ENCODE measurements at regions not wholly inside any gene's neighbourhood (a gene's known extent, or its start where the extent isn't known, plus 50 kb on each side); places are given as distances from the start of the nearest gene placed in this dataset.

GRCh38 chr10:28913436-28914237 lies 236.3 kb downstream of the BAMBI start:
- H3K4me1 ChIP-seq (ENCODE audit: insufficient read depth), result no peaks in the 10 kb centered on the region
- no peak overlapping the region for H3K4me3 ChIP-seq
- H2AFZ ChIP-seq, result no peak overlapping the region
- no peak for ATAC-seq
- no peaks in the 10 kb centered on the region for H4K20me1 ChIP-seq (replicated peaks; ENCODE audit: insufficient read depth)
- no peaks in the 10 kb centered on the region for H3K27me3 ChIP-seq (ENCODE audit: insufficient read depth)
- Mint-ChIP-seq H3K4me1 (no peaks in the 10 kb centered on the region), H3K4me3 (no peak overlapping the region), H3K9me3 (no peaks in the 10 kb centered on the region), H3K27ac (no peak overlapping the region), H3K36me3 (ENCODE audit: low read depth) (no peaks in the 10 kb centered on the region), H3K27me3 (ENCODE audit: insufficient read depth, low read depth, poor library complexity) (peaks cover 4% of the 10 kb centered on the region)
- no peak overlapping the region for H3K4me2 ChIP-seq
- TF ChIP-seq CTCF (conservative IDR thresholded peaks at IDR 0.05; ENCODE audit: low read depth in 2 of 2), result no peak
- TF ChIP-seq STAT1 (IDR thresholded peaks at IDR 0.05; ENCODE audit: unreplicated experiment), result no peak
- TF ChIP-seq JUNB (IDR thresholded peaks at IDR 0.05; ENCODE audit: unreplicated experiment), result no peak
- no peak for TF ChIP-seq REST (IDR thresholded peaks at IDR 0.05; ENCODE audit: unreplicated experiment)
- no peak for TF ChIP-seq POLR2AphosphoS5 (IDR thresholded peaks at IDR 0.05; ENCODE audit: low read depth)
- no peak for TF ChIP-seq EZH2 (IDR thresholded peaks at IDR 0.05; ENCODE audit: low read depth, unreplicated experiment)
- no peak for TF ChIP-seq EZH2phosphoT487 (IDR thresholded peaks at IDR 0.05; ENCODE audit: unreplicated experiment)
- TF ChIP-seq ETS1 (IDR thresholded peaks at IDR 0.05), result no peak
- H3K79me2 ChIP-seq (replicated peaks; ENCODE audit: insufficient read depth), result no peaks in the 10 kb centered on the region
- H3K27ac ChIP-seq (ENCODE audit: low read depth), result no peak overlapping the region
- H3F3A ChIP-seq (replicated peaks; ENCODE audit: low read depth), result no peaks in the 10 kb centered on the region
- no peak for DNase-seq (ENCODE audit: low spot score)
- peaks cover under 1% of the 10 kb centered on the region; the same call in 1 of the 2 replicates for H3K9me2 ChIP-seq (ENCODE audit: insufficient read depth)
- H3K36me3 ChIP-seq (ENCODE audit: insufficient read depth), result no peaks in the 10 kb centered on the region

- Mint-ChIP-seq H3K4me1 (no peaks in the 10 kb centered on the region), H3K27me3 (ENCODE audit: insufficient read depth, low read depth, poor library complexity) (peaks cover 4% of the 10 kb centered on the region), H3K4me3 (no peak overlapping the region), H3K36me3 (ENCODE audit: low read depth) (no peaks in the 10 kb centered on the region), H3K27ac (no peak overlapping the region), H3K9me3 (no peaks in the 10 kb centered on the region)
- no peaks in the 10 kb centered on the region for H3F3A ChIP-seq (replicated peaks; ENCODE audit: low read depth)
- ATAC-seq, result no peak
- no peak overlapping the region for H3K4me2 ChIP-seq
- H3K36me3 ChIP-seq (ENCODE audit: insufficient read depth), result no peaks in the 10 kb centered on the region
- H3K4me1 ChIP-seq (ENCODE audit: insufficient read depth), result no peaks in the 10 kb centered on the region
- H3K27me3 ChIP-seq (ENCODE audit: insufficient read depth), result no peaks in the 10 kb centered on the region
- no peak for DNase-seq (ENCODE audit: low spot score)
- no peak overlapping the region for H3K27ac ChIP-seq (ENCODE audit: low read depth)
- H3K79me2 ChIP-seq (replicated peaks; ENCODE audit: insufficient read depth), result no peaks in the 10 kb centered on the region
- peaks cover 6% of the 10 kb centered on the region; the same call in 1 of the 2 replicates for H3K9me2 ChIP-seq (ENCODE audit: insufficient read depth)
- H2AFZ ChIP-seq, result no peak overlapping the region
- no peak overlapping the region for H3K4me3 ChIP-seq
- no peaks in the 10 kb centered on the region for H4K20me1 ChIP-seq (replicated peaks; ENCODE audit: insufficient read depth)
- TF ChIP-seq ETS1 (IDR thresholded peaks at IDR 0.05) (no peak), JUNB (IDR thresholded peaks at IDR 0.05; ENCODE audit: unreplicated experiment) (no peak), CTCF (conservative IDR thresholded peaks at IDR 0.05; ENCODE audit: low read depth in 2 of 2) (no peak), NANOG (IDR thresholded peaks at IDR 0.05; ENCODE audit: borderline replicate concordance) (no peak), ZNF114 (CRISPR knock-in tag; IDR thresholded peaks at IDR 0.05) (no peak), EZH2 (IDR thresholded peaks at IDR 0.05; ENCODE audit: low read depth, unreplicated experiment) (no peak), CREB1 (CRISPR knock-in tag; IDR thresholded peaks at IDR 0.05; ENCODE audit: low read depth) (no peak)
These were observed 237.4 kb downstream of the BAMBI start for GRCh38 chr10:28914701-28915100.

Measured in GM23338 (cell line).